NCI-H1048 (cell line): ENCODE measurements at regions not wholly inside any gene's neighbourhood (a gene's known extent, or its start where the extent isn't known, plus 50 kb on each side); places are given as distances from the start of the nearest gene placed in this dataset.

ENCODE experiments used
- DNase-seq: peaks from one replicate; lab custom pipeline; 2025; lab: John Stamatoyannopoulos, UW

DNA sequence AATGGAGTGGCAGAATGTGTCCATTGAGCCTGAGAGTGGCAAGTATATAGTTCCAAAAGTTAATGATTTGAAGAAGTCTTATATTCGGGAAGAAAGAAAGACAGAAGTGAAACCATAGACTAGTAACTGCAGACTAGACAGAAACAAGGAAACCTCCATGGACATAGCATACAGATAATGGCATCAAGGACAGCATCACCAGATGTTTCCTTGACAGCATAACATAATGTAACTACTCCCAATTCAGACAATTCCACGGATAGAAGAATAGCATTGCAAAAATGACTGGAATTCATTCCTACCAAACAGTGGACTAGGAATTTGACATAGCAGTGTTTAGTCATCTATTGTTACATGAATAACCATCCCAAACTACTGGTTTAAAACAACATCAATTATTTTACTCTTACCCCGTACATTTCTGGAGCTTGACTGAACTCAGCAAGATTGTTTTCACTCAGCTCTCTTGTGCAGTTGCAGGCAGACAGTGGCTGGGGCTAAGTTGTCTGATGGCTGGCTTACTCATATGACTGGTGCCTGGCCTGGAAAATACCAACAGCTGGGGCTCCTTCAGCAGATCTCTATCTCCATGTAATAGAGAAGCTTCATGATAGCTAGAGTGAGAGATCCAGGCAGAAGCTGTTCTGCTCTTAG, 109.7 kb upstream of the GADL1 start:
- DNase-seq: no peak

DNA sequence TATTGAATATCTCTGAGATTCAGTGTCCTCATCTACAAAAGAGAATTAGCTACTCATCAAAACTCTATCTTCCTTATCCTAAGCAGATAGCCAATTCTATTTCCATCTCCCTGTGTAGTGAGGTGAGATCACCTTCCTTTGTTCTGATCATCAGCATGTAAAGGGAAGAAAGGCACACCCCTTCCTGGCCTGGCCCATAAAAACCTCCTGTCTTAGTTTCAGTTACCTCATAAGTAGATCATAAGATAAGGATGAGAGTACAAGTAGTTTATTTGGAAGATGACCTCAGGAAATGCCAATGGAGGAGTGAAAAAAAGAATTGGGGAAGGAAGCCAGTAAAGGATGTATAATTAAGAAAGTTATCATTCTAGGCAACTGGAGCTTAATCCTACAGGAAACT, 114.5 kb upstream of the GADL1 start:
- DNase-seq: no peak

DNA sequence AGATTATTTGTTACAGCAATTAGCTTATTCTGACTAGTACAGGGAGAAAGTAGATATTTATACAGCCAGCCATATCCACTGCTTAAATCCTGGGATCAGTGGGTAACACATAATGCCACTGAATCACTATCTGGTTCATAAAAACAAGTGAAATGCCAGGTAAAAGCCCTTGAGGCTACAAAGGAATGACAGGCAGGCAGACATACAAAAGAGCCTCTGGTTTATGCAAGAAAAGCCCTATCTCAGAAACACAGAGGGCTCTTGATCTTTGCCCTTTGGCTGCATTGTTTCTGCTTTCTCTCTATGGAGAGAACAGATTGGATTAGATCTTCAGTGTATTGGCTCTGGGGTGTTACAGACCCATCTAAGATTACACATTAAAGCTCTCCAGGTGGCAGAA, 115.4 kb upstream of the GADL1 start:
- no peak for DNase-seq

DNA sequence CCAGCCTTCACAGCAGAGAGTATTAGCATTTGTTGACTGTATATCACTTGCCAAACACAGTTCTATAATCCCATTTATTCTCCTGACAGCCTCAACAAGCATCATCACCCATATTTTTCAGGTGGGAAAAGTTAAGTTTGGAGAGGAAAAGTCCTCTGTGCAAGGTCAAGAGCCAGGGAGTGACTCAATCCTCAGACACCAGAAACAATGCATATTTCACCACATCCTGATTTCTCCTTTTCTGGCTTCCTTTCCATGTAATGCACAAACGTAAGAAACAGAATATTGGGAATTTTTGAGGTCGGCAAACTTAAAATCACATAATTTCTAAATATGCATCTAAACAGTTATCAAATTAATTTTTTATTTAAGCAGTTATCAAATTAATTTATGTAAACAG, 116.0 kb upstream of the GADL1 start:
- no peak for DNase-seq

DNA sequence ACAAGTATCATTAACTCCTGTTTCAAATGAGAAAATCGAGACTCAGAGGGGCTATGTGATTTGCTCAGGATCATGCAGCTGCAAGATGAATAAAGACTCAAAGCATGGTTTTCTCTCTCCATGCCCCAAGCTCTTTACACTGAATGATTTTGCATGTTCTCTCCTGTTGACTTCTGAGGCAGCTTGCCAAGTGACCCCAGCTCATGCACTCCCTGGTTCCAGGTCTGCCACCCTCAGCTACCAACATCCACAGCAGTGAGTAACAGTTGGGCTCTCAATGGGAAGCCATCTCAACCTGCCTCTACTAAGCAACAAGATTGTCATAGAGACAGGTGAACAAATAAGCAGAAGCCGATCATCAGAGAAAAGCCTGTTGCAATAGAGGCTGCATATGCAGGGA, 116.9 kb upstream of the GADL1 start:
- no peak for DNase-seq

DNA sequence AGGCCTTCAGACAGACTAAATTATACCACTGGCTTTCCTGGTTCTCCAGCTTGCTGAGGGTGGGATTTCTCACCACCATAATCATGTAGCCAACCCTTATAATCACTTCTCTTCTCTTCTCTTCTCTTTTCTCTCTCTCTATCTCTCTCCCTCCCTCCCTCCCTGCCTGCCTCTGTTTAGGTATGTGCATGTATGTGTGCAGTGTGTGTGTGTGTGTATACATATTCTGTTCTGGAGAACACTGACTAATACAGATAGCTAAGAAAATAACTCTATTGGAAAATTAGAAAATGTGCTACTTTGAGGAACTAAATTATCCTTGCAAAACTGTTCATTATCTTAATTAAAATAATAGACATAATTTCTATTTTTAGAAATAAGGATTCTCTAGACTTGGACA, 118.6 kb upstream of the GADL1 start:
- DNase-seq: no peak

DNA sequence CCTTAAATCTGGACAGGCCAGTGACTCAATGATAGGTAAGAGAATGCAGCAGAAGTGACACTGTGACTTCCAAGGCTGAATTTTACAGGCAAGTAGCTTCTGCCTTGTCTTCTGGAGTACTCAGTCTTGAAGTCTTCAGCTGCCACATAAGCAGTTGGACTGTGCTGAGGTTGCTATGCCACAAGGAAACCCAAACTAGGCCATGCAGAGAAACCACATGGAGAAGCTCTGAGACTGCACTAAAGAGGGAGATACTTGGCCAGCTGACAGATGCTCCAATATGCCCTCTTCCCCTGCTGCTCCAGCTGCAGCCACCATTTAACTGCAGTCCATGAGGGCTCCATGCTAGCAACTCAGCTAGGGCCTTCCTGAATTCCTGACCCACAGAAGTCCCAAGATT, 119.4 kb upstream of the GADL1 start:
- no peak for DNase-seq

DNA sequence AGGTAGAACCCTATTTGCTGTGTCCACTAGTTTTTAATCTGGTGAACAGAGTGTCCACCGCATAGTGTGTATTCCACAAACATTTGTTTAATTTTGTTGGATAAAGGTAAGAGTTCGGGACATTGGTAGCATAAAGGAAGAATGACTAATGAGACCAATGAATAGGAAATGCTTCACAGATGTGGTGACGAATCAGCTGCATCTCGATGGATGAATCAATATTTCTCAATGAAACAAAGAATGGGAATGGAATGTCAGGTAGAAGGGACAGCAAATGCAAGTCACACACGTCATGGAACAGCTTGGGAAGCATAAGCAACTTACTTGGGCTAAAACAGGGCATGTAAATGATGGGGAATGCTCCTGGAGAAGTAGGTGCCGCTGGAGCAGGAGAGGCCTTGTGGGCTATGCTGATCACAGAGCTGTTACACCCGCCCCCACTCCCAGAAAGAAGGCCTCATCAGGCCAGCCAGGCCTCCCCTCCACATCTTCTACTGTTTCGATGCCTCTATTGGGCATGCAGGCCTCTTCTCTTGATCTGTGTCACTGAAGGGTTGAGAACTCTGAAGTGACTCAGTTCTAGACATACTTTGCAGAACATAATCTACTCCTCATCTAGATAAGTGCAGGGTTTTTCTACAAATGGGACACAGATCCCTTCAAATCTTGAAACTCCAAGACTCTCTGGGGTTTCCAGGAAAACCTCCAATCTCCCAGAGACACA, 120.0 kb upstream of the GADL1 start:
- no peak for DNase-seq

DNA sequence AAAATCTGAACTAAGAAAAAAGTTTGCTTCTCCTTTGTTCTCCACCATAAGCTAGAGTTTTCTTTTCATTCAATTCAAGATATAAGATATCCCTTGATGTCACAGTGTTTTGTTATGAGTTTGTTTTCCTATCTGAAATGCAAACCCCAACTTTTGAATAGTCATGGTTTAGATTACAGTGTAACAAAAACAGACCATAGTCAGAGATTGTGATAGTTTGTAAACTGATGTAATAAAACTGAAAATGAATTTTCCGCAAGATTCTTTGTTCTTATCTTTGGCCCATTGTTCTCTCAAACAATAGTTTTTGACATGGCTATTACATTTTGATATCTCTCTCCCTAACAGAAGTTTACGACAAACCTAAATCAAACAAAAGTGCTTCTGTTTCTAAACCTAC, 121.7 kb upstream of the GADL1 start:
- no peak for DNase-seq

DNA sequence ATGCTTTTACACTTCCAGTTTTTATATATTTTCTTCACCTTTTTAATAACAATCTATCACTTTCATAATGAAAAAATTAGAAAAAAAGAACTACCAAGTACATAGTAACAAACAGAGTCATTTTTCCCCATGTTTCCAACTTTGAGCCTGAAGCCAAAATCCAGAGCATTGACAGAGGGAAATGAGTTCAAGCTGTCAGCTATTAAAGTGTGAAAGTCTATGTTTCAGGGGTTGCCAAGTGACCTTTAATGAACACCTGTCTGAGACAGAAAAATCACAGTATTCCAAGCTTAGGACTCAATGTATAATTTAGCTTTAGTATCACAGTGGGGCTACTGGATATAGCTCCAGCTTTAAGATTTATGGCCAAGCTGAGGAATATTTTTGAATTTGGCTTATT, 128.3 kb upstream of the GADL1 start:
- no peak for DNase-seq

DNA sequence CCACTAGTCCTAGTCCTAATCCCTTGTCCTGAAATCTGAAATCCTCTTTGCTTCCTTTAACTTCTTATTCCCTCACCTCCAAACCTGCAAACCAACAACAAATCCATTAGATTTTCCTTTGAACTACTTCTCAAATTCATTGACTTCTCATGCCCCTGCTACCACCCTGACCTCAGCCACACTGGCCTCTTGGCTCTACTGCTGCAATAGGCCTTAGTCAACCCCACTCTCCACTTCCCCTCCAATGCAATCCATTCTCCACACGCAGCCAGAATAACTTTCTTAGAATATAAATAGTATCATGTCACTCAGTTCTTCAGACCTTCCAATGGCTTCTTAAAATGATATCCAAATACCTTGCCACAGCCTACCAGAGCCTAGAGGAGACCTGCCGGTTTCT, 131.1 kb upstream of the GADL1 start:
- no peak for DNase-seq

DNA sequence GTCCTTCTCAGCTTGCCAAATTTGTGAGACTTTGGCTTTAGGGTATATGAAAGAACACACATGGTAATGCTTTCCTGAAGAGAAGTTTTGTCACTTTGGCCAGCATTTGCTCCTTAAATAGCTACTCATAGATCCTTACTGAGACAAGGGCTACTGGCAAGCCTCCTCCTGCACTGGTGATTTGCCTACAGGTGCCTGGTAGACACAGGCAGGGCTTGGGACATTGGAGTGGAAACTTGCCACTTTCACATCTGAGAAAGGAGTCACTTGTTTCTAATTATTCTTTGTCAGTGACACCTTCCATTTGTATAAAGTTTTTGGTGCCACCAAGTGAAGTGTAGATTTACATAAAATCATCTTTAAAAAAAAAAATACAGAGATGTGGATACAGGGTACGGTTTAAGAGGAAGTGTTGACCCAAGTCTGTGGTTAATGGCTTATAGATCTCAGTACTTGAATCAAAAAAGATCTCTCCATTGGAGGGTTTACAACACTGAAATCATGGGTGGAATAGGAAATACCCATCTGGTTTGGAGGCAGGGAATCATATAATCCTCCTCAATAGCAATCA, 132.8 kb upstream of the GADL1 start:
- no peak for DNase-seq

DNA sequence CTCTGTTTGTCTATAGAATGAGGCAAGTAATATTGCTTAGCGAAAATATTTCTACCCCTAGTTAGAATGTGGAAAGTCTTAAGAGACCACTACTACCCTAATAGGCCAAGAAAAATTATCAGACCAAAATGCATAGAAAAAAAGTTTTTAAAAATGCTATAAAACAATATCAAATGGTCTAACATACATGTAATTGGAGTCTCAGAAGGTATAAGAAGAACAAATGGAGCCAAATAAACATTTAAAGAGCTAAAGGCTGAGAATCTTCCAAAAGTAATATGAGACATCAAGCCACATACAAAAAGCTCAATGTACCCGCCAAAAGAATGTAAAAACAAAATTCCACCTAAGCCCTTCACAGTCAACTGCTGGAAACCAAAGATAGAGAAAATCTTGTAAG, 133.5 kb upstream of the GADL1 start:
- DNase-seq: no peak

DNA sequence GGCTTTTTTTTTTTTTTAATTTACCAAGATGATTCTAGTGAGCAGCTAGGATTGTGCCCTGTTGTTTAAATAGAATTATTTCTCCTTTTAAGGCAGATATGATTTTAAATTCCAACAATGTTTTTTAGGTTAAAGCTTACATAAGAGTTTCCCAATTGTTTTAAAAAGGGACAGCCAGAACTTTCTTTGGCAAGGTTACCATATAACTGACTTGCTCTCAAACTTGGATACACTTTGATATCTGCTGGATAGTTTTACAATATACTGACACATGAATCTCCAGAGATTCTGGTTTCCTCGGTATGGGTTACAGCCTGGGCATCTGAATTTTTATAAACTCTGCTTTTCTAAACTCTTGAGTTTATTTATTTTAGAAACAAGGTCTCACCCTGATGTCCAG, 134.3 kb upstream of the GADL1 start:
- no peak for DNase-seq

DNA sequence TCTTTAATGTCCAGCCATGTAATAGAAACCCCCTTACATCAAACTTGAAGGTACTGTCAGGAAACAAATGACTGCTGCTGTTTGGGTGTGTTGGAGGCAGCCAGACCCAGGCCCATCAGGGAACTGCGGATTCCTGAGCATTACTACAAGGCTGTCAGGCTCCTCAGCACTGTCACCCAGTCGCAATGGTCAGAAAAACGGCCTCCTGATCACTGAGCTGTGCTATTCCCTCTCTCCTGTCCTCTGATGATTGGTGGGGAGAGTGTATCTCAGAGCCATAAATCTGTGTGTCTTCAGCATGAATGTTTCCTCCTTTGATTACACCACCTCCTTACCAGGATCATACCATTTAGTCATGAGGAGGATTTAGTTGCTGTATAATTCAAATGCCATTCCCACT, 135.2 kb upstream of the GADL1 start:
- DNase-seq: no peak

DNA sequence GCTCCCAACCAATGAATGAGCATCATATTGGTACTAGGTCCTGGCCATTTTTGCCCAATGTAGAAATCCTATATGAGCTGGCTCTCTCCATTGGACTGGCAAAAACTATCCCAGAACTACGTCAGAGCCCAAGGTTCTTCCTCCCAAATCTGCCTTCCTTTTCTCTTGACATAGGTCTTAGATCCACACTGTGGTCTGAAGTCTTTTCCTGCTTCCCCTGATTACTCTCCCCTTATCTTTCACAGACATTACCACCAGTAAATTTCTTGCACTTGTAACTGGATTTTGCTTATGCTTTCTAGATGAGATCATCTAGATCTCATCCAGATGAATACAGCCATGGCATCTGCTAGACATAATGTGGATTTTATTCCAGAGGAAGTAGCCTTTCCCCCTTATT, 141.2 kb upstream of the GADL1 start:
- no peak for DNase-seq

DNA sequence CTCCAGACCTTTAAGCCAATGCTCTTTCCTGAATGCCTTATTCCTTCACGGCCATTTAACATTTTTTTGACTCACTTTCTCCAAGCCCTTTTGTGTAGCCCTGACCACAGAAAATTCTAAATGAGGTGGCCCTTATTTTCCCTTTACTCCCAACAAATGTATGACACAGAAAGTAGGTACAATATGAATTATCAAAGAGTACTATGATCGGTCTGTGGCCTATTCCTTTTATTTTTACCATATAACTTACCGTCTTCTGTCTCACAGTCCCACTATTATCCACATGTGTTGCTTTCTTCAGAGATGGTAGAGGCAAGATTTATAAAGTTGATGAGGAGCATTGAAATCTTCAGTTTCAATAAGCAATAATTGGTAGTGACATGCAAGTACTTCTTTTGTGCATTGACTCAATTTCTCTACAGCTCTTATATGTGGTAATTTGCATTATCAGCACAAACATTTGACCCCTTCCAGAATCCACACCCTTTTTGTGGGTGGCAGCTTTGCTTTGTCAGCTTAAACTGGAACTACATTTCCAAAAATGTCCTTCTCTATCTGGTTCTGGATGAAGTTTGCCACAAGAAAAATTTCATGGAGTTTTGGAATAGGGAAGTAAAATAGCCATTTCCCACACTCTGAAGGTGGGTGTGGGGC, 143.8 kb upstream of the GADL1 start:
- DNase-seq: no peak

DNA sequence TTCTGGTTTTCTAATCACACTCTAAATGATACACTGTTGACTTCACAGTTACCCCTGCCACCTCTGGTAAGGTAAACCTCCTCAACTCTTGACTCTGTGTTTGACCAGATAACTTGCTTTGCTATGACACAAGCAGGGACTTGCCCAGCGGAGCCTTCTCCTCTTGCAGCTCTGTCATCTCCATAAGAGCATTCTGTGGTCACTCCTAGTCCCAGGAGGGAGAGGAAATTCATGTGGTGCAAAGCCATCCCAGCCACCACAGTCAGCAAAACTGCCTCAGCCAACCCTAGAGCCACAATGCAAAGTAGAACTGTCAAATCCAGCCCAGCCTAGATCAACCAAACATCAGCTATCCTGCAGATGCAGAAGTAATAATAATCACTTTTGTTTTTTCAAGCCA, 144.7 kb upstream of the GADL1 start:
- DNase-seq: no peak

DNA sequence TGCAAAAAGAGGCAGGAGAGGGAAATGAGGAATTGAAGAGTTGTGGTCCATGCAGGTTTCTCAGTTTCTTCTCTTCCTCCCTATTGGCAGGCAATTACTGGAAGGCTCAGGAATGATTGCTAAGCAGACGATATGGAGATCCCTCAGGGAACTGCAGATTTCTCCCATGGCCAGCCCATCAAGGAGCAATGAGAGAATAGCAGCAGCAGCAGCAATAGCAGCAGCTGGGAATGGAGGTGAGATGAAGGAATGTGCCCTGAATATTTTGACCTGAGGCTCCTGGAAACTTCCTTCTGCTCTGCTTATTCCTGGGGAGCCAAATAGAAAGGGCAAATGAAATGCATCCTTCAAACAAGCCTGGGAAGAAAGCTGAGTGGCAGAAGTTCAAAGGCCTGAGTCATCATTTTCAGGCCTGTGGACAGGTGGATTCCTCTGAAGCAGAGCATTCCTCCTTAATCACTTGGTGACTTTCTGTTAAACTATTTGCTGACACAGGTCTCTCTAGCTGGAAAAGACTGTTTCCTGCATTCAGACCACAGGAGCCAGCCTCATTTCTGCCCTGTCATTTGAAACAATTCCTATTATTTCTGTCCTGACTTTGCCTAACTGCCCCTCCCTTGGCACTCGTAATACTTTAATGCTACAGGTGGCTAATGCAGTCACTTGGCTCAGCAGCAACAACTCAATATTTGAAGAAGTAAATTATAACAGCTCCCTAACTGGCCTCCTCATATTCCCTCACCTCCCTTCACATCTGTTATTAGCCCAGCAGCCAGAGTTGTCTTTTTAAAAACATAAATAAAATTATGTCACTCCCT, 146.9 kb upstream of the GADL1 start:
- DNase-seq: no peak

DNA sequence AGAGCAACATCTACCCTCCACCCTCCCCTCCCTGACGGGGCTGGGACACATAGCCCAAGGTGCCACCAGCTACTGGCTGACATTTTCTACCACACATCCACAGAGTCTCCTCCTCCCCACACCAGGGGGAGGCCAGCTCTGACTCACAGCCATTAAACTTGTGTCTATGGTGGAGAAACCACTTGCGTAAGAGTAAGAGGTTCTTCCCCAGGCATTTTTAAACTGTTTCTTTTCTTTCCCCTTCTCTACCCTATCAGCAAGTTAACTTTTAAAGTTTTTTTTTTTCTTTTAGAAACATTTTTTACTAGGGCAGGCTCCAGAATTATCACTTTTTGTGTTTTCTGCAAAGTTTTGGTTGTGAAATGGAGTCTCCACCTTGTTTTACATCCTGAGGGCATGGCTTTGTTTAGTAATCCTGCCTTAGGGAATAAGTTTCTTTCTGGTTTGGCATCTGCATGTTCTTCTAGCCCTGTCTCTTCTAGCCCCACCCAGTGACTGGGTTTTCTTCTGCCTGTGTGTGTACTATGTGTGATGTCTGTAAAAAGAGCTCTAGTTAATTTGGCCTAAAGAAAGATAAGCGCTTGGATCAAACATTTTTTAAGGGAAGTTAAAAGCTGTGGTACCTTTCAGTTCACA, 148.8 kb upstream of the GADL1 start:
- DNase-seq: no peak

DNA sequence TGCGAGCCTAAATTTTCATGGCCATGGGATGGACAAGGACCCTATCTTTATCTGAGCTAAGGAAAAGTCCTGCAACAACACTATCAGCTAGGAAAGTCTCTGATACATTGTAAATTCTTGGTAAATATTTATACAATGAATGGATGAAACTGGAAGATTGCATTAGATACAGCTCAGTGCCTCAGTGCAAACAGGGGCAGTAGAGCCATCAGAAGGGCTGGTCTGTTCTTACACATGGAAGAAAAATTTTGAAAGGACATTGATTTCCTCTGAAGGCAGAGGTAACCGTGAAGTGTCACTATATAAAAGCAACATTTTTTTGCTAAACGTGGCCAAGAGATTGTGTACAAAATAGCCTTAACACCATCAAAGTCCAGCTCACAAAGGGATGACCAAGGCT, 153.2 kb upstream of the GADL1 start:
- DNase-seq: no peak

DNA sequence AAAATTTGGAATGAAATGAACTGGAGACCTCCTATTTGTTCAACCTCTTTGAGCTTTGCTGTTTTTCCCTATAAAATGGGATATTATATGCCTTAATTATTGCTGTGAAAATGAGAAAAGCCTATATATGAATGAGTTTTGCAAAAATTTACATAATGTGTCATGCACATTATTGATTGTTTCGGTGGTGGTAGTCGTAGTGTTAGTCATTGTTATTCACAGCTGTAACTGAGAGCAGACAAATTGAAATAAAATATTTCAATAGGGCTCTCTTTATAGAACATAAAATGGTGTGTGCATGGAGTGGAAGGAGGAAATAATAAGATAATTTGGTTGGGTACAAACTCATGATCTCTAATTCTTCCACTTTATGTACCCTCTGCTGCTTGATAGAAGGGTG, 153.7 kb upstream of the GADL1 start:
- DNase-seq: no peak
